ENCODE measurements at regions not wholly inside any gene's neighbourhood (a gene's known extent, or its start where the extent isn't known, plus 50 kb on each side); places are given as distances from the start of the nearest gene placed in this dataset.

DNA sequence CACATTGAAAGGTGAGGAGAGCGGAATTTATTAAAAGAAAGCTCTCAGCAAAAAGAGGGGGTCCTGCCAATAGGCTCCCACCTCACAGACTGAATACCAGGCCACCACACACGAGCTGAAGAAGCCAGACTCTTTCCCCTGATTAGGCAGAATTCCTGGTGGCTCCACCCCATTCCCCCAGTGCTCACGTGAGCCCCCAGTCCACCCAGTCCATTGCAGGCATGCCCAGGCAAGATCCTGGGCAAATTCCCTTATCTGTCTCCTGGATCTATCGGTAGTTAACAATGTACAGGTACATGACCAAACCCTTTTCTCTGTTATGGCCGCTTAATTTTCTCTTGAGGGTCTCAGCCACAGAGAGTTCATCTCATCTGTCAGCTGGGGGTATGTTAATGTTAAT, 54.6 kb upstream of the BTG3 start:
- 73% methylated on average over 3 of the region's 5 CpGs for WGBS (ENCODE audit: insufficient coverage, low coverage, low lambda C conversion rate, missing lambda C conversion rate)
- intact Hi-C loops (cut with DNase I): no loop called here
- no peak for ATAC-seq

More for the DNA sequence above, 54.6 kb upstream of the BTG3 start:
- no peaks in the 10 kb centered on the region for H3K27me3 ChIP-seq
- H3K36me3 ChIP-seq: no peaks in the 10 kb centered on the region
- no peak for TF ChIP-seq POLR2A (IDR thresholded peaks at IDR 0.05)
- TF ChIP-seq, protein P1, sequence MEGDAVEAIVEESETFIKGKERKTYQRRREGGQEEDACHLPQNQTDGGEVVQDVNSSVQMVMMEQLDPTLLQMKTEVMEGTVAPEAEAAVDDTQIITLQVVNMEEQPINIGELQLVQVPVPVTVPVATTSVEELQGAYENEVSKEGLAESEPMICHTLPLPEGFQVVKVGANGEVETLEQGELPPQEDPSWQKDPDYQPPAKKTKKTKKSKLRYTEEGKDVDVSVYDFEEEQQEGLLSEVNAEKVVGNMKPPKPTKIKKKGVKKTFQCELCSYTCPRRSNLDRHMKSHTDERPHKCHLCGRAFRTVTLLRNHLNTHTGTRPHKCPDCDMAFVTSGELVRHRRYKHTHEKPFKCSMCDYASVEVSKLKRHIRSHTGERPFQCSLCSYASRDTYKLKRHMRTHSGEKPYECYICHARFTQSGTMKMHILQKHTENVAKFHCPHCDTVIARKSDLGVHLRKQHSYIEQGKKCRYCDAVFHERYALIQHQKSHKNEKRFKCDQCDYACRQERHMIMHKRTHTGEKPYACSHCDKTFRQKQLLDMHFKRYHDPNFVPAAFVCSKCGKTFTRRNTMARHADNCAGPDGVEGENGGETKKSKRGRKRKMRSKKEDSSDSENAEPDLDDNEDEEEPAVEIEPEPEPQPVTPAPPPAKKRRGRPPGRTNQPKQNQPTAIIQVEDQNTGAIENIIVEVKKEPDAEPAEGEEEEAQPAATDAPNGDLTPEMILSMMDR (IDR thresholded peaks at IDR 0.05): no peak
- no peaks in the 10 kb centered on the region for H3K4me1 ChIP-seq
- H3K9me3 ChIP-seq: no peaks in the 10 kb centered on the region
- no peak for DNase-seq
- H3K27ac ChIP-seq: no peak overlapping the region
- H3K4me3 ChIP-seq: no peak overlapping the region
